ENCODE measurements at regions not wholly inside any gene's neighbourhood (a gene's known extent, or its start where the extent isn't known, plus 50 kb on each side); places are given as distances from the start of the nearest gene placed in this dataset.

DNA sequence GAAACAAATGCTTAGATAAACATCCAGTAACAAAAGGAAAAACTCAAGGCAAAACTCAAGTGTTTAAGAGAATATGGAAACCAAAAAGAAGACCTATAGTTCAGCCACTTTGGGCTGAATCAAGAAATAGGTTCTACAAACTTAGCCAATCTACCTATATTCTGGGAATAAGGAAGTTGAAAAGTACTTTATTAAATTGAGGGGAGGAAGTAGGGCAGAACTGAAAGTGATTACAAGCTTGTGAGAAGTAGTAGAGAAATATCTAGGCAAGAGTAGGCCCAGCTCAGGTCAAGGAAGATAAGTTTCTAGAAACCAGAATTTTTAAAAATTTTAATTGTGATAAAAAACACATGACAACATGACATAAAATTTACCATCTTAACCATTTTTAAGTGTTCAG lies 384.8 kb upstream of the PCSK5 start:
- no peaks in the 10 kb centered on the region for H3K79me2 ChIP-seq
- H2AFZ ChIP-seq = no peak overlapping the region
- H3K27ac ChIP-seq = no peak overlapping the region
- H3K4me1 ChIP-seq (ENCODE audit: insufficient read depth) = no peaks in the 10 kb centered on the region
- no peak for DNase-seq (ENCODE audit: low spot score)
- H3K4me3 ChIP-seq = no peak overlapping the region
- no peak overlapping the region for H3K4me2 ChIP-seq
- H3K36me3 ChIP-seq (replicated peaks; ENCODE audit: insufficient read depth, low read depth) = no peaks in the 10 kb centered on the region
- no peaks in the 10 kb centered on the region for H4K20me1 ChIP-seq (ENCODE audit: insufficient read depth, poor library complexity, severe bottlenecking)
- no peak for TF ChIP-seq EZH2 (IDR thresholded peaks at IDR 0.05; ENCODE audit: borderline replicate concordance)
- TF ChIP-seq EZH2phosphoT487 (IDR thresholded peaks at IDR 0.05; ENCODE audit: low read depth, severe bottlenecking, unreplicated experiment) = no peak
- TF ChIP-seq CTCF (IDR thresholded peaks at IDR 0.05; ENCODE audit: poor library complexity) = no peak
- no peaks in the 10 kb centered on the region for H3K27me3 ChIP-seq
- no peaks in the 10 kb centered on the region for H3K9me2 ChIP-seq (replicated peaks; ENCODE audit: insufficient read depth)
- no peaks in the 10 kb centered on the region for H3K9me3 ChIP-seq (ENCODE audit: low read depth)

- H3K79me2 ChIP-seq = no peaks in the 10 kb centered on the region
- H3K36me3 ChIP-seq (replicated peaks; ENCODE audit: insufficient read depth, low read depth) = no peaks in the 10 kb centered on the region
- no peak overlapping the region for H3K4me3 ChIP-seq
- no peaks in the 10 kb centered on the region for H4K20me1 ChIP-seq (ENCODE audit: insufficient read depth, poor library complexity, severe bottlenecking)
- no peaks in the 10 kb centered on the region for H3K9me3 ChIP-seq (ENCODE audit: low read depth)
- no peak overlapping the region for H2AFZ ChIP-seq
- no peak for DNase-seq (ENCODE audit: low spot score)
- H3K9me2 ChIP-seq (replicated peaks; ENCODE audit: insufficient read depth) = no peaks in the 10 kb centered on the region
- no peak overlapping the region for H3K27ac ChIP-seq
- H3K4me1 ChIP-seq (ENCODE audit: insufficient read depth) = peaks cover 6% of the 10 kb centered on the region
- no peaks in the 10 kb centered on the region for H3K27me3 ChIP-seq
- no peak for TF ChIP-seq EZH2phosphoT487 (IDR thresholded peaks at IDR 0.05; ENCODE audit: low read depth, severe bottlenecking, unreplicated experiment)
- no peak for TF ChIP-seq EZH2 (IDR thresholded peaks at IDR 0.05; ENCODE audit: borderline replicate concordance)
- no peak for TF ChIP-seq CTCF (IDR thresholded peaks at IDR 0.05; ENCODE audit: poor library complexity)
- no peak overlapping the region for H3K4me2 ChIP-seq
Measured at GRCh38 chr9:75529463-75529862, 361.0 kb upstream of the PCSK5 start.

DNA sequence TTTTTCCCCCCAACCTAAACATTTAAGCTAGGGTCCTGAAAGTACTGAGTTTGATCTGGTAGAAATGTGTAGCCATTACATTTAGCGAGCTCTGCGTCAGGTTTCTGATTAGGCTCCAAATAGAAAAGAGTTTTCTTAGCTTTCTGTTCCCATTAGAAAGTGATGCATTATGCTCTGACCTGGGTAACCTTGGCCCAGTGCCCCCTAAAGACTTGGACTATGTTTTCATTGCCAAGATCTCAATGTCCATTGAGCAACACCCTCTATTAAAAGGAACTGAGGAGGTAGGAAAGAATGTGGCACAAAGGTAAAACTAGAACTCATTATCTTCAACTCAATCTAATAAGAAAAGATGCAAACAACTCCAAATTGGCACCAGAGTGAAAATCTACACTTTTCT lies 358.9 kb upstream of the PCSK5 start:
- H3K4me2 ChIP-seq = no peak overlapping the region
- peaks cover 6% of the 10 kb centered on the region for H3K4me1 ChIP-seq (ENCODE audit: insufficient read depth)
- H4K20me1 ChIP-seq (ENCODE audit: insufficient read depth, poor library complexity, severe bottlenecking) = no peaks in the 10 kb centered on the region
- TF ChIP-seq CTCF (IDR thresholded peaks at IDR 0.05; ENCODE audit: poor library complexity) (no peak), EZH2phosphoT487 (IDR thresholded peaks at IDR 0.05; ENCODE audit: low read depth, severe bottlenecking, unreplicated experiment) (no peak), EZH2 (IDR thresholded peaks at IDR 0.05; ENCODE audit: borderline replicate concordance) (no peak)
- no peaks in the 10 kb centered on the region for H3K79me2 ChIP-seq
- no peaks in the 10 kb centered on the region for H3K36me3 ChIP-seq (replicated peaks; ENCODE audit: insufficient read depth, low read depth)
- no peak overlapping the region for H2AFZ ChIP-seq
- H3K9me3 ChIP-seq (ENCODE audit: low read depth) = no peaks in the 10 kb centered on the region
- WGBS (ENCODE audit: low lambda C conversion rate, missing lambda C conversion rate) = 92% methylated on average over 2 of the region's 2 CpGs
- H3K4me3 ChIP-seq = no peak overlapping the region
- no peaks in the 10 kb centered on the region for H3K9me2 ChIP-seq (replicated peaks; ENCODE audit: insufficient read depth)
- no peak for DNase-seq (ENCODE audit: low spot score)
- no peaks in the 10 kb centered on the region for H3K27me3 ChIP-seq
- H3K27ac ChIP-seq = no peak overlapping the region

Data from hepatocyte (in vitro differentiated cells).